Thyroid gland (tissue), 4 donors: ENCODE measurements at regions not wholly inside any gene's neighbourhood (a gene's known extent, or its start where the extent isn't known, plus 50 kb on each side); places are given as distances from the start of the nearest gene placed in this dataset.

Experiments used
- DNase-seq, 2 donors: peaks; one replicate each; pipeline ENCODE4 v3.0.0-alpha.2; 2019
- H3K27ac ChIP-seq, 3 donors: fragments of 200-600 bp; sonication (generic); 1 replicate in 2 of 3; 2 replicates in 1 of 3; pipeline ENCODE4 v1.5.1; 2016 to 2019; ENCODE audit warnings: mild to moderate bottlenecking in 1 of 3, moderate library complexity in 1 of 3
- H3K27me3 ChIP-seq: fragments of 200-600 bp; sonication (generic); one replicate; pipeline ENCODE4 v1.5.1; 2019
- H3K36me3 ChIP-seq, 2 donors: fragments of 200-600 bp; sonication (generic); one replicate each; pipeline ENCODE4 v1.5.1; 2016 to 2019
- H3K4me1 ChIP-seq, 2 donors: fragments of 200-600 bp; sonication (generic); one replicate each; pipeline ENCODE4 v1.5.1; 2017 to 2019
- H3K4me3 ChIP-seq, 3 donors: fragments of 200-600 bp; sonication (generic); replicated peaks in 1 of 3; 1 replicate in 2 of 3; 2 replicates in 1 of 3; pipeline ENCODE4 v1.5.1; 2016; ENCODE audit warnings: mild to moderate bottlenecking in 1 of 3
- H3K9me3 ChIP-seq: fragments of 200-600 bp; sonication (generic); one replicate; pipeline ENCODE4 v1.5.1; 2017
- CTCF ChIP-seq, 6 experiments: fragments of 200-600 bp in 3 of 6; fragments of 450-650 bp in 3 of 6; sonication (generic) in 3 of 6; IDR thresholded peaks; one replicate each; pipeline ENCODE4 v1.5.1; 2016 to 2019; ENCODE audit warnings: antibody characterized with exemption in 6 of 6, mild to moderate bottlenecking in 2 of 6, inconsistent platforms in 1 of 6, moderate library complexity in 1 of 6
- POLR2A ChIP-seq, 2 donors: fragments of 450-650 bp; IDR thresholded peaks; one replicate each; pipeline ENCODE4 v1.6.1; 2017; ENCODE audit warnings: antibody characterized with exemption in 2 of 2, mild to moderate bottlenecking in 2 of 2, moderate library complexity in 1 of 2
- WGBS, 2 donors: methylation state at CpG; one replicate each; pipeline ENCODE4 v1.1.5; 2017; 5-methylcytosine and 5-hydroxymethylcytosine counted together
- intact Hi-C: fragments of 100-400 bp; cut with DNase I; formaldehyde crosslinking; loops from one replicate; pipeline ENCODE4 v1.15.1; 2023

DNA sequence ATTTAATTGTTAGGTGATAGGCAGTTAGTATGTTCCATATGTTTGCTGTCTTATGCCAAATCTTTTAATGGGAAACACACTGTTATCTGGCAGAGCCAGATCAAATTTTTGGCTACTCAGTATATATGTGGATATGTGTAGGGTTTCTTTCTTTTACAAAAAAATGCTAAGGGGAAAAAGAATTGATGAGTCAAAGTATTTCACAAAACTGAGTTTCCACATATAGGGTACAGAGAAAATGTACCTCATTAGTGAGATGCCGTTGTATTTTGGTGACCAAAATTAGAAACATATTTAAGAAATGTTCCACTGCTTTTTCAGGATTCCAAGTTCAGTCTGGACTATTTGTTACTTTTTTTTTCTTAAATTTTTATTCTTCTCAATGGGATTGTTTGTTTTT, 201.2 kb upstream of the PTGFR start:
- H3K4me3 ChIP-seq: no peak overlapping the region
- intact Hi-C loops: no loop called here
- no peaks in the 10 kb centered on the region for H3K36me3 ChIP-seq
- no peak overlapping the region for H3K27ac ChIP-seq
- no peaks in the 10 kb centered on the region for H3K4me1 ChIP-seq
- no peak for DNase-seq
- 75 to 77% methylated on average over 1 of the region's 1 CpG for WGBS, 2 donors
- TF ChIP-seq CTCF (IDR thresholded peaks at IDR 0.05): no peak
- no peak for TF ChIP-seq POLR2A (IDR thresholded peaks at IDR 0.05)
- H3K9me3 ChIP-seq: no peaks in the 10 kb centered on the region
- H3K27me3 ChIP-seq: no peaks in the 10 kb centered on the region

DNA sequence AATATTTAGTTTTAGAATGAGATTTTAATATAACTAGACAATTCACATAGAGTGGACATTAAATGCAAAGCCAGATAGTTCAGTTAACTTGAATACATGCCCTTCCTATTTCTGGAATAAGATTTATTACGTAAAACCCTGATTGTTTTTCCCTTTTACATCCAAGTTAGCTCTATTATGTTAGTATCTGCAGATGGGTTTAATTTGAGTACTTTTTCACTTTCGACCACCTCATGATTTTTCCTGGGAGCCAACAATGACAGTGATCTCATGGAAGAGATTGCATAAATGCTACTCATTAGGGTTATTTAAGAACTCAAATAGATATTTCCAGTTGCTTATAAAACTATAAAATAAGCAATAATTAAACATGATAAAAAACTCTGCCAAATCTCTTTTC, 199.4 kb upstream of the PTGFR start:
- TF ChIP-seq POLR2A (IDR thresholded peaks at IDR 0.05) (no peak), CTCF (IDR thresholded peaks at IDR 0.05) (no peak)
- no peak for DNase-seq
- no peaks in the 10 kb centered on the region for H3K4me1 ChIP-seq
- H3K9me3 ChIP-seq: no peaks in the 10 kb centered on the region
- no peaks in the 10 kb centered on the region for H3K36me3 ChIP-seq
- 77 to 81% methylated on average over 2 of the region's 2 CpGs for WGBS, 2 donors
- intact Hi-C loops: no loop called here
- no peaks in the 10 kb centered on the region for H3K27me3 ChIP-seq
- no peak overlapping the region for H3K27ac ChIP-seq
- no peak overlapping the region for H3K4me3 ChIP-seq

- Histone ChIP-seq H3K4me3 (no peak overlapping the region), H3K4me1 (no peaks in the 10 kb centered on the region), H3K36me3 (no peaks in the 10 kb centered on the region), H3K27me3 (no peaks in the 10 kb centered on the region), H3K9me3 (no peaks in the 10 kb centered on the region), H3K27ac (no peak overlapping the region)
- intact Hi-C loops: no loop called here
- TF ChIP-seq POLR2A (IDR thresholded peaks at IDR 0.05) (no peak), CTCF (IDR thresholded peaks at IDR 0.05) (no peak)
- DNase-seq: no peak
These were observed 198.9 kb upstream of the PTGFR start for GRCh38 chr1:78291872-78292271.

GRCh38 chr1:78292361-78292760, 198.4 kb upstream of the PTGFR start:
- intact Hi-C loops: no loop called here
- Histone ChIP-seq H3K27ac (no peak overlapping the region), H3K9me3 (no peaks in the 10 kb centered on the region), H3K27me3 (no peaks in the 10 kb centered on the region), H3K36me3 (no peaks in the 10 kb centered on the region), H3K4me1 (no peaks in the 10 kb centered on the region), H3K4me3 (no peak overlapping the region)
- TF ChIP-seq CTCF (IDR thresholded peaks at IDR 0.05) (no peak), POLR2A (IDR thresholded peaks at IDR 0.05) (no peak)
- no peak for DNase-seq
- WGBS, 2 donors: 81 to 83% methylated on average over 3 of the region's 3 CpGs

- TF ChIP-seq POLR2A (IDR thresholded peaks at IDR 0.05) (no peak), CTCF (IDR thresholded peaks at IDR 0.05) (no peak)
- intact Hi-C loops: no loop called here
- Histone ChIP-seq H3K9me3 (no peaks in the 10 kb centered on the region), H3K4me3 (no peak overlapping the region), H3K36me3 (no peaks in the 10 kb centered on the region), H3K27ac (no peak overlapping the region), H3K4me1 (no peaks in the 10 kb centered on the region), H3K27me3 (no peaks in the 10 kb centered on the region)
- WGBS, 2 donors: 96 to 97% methylated on average over 4 of the region's 4 CpGs
- DNase-seq: no peak
These were observed 192.9 kb upstream of the PTGFR start for GRCh38 chr1:78297836-78298235.
